ENCODE measurements at regions not wholly inside any gene's neighbourhood (a gene's known extent, or its start where the extent isn't known, plus 50 kb on each side); places are given as distances from the start of the nearest gene placed in this dataset.
"Not testable (repeated sequence)": the region's sequence is repeated elsewhere in the genome, so short reads cannot be mapped to it uniquely, and the experiment has no call there.

GRCh38 chr6:151179321-151179720 lies 60.4 kb upstream of the AKAP12 start:
- Mint-ChIP-seq H3K4me3 (no peak overlapping the region), H3K4me1 (peaks cover 9% of the 10 kb centered on the region; the same call in 1 of the 2 replicates), H3K36me3 (peaks cover 19% of the 10 kb centered on the region), H3K27me3 (ENCODE audit: low read depth) (peaks cover 6% of the 10 kb centered on the region; the same call in 1 of the 2 replicates), H3K27ac (no peak overlapping the region), H3K9me3 (peaks cover 22% of the 10 kb centered on the region)
- POLR2A ChIA-PET = no interaction called here
- DNase-seq (ENCODE audit: low spot score) (no peak), ATAC-seq (no peak)
- no peak for TF ChIP-seq FOXJ3 (CRISPR knock-in tag; IDR thresholded peaks at IDR 0.05; ENCODE audit: borderline replicate concordance)
- TF ChIP-seq ZNF416 (CRISPR knock-in tag; IDR thresholded peaks at IDR 0.05) = no peak
- CTCF ChIA-PET = no interaction called here

- Mint-ChIP-seq H3K27ac (no peak overlapping the region), H3K4me1 (peaks cover 8% of the 10 kb centered on the region; the same call in 1 of the 2 replicates), H3K36me3 (peaks cover 19% of the 10 kb centered on the region), H3K4me3 (no peak overlapping the region), H3K27me3 (ENCODE audit: low read depth) (peaks cover 6% of the 10 kb centered on the region; the same call in 1 of the 2 replicates), H3K9me3 (peaks cover 22% of the 10 kb centered on the region)
- CTCF ChIA-PET = no interaction called here
- no peak for ATAC-seq
- POLR2A ChIA-PET = interaction anchor here (0.6 kb wide), 1 partner anchor 59 kb away, joined by 3 read pairs; the partner anchor contains the start of gene AKAP12
- TF ChIP-seq FOXP4 (CRISPR knock-in tag; IDR thresholded peaks at IDR 0.05) (no peak), SMAD4 (CRISPR knock-in tag; IDR thresholded peaks at IDR 0.05) (no peak), PRRX2 (CRISPR knock-in tag; IDR thresholded peaks at IDR 0.05) (no peak), MXD4 (CRISPR knock-in tag; IDR thresholded peaks at IDR 0.05; ENCODE audit: borderline replicate concordance) (no peak), JUN (CRISPR knock-in tag; IDR thresholded peaks at IDR 0.05) (no peak), FOXJ3 (CRISPR knock-in tag; IDR thresholded peaks at IDR 0.05; ENCODE audit: borderline replicate concordance) (no peak), ETV6 (CRISPR knock-in tag; IDR thresholded peaks at IDR 0.05) (no peak), KAT7 (CRISPR knock-in tag; IDR thresholded peaks at IDR 0.05; ENCODE audit: borderline replicate concordance) (no peak), ZNF232 (CRISPR knock-in tag; IDR thresholded peaks at IDR 0.05) (no peak)
- DNase-seq (ENCODE audit: low spot score) = no peak
Observed at GRCh38 chr6:151180330-151181048, 59.3 kb upstream of the AKAP12 start.

GRCh38 chr6:151181706-151182363 lies 57.9 kb upstream of the AKAP12 start:
- no peak for DNase-seq (ENCODE audit: low spot score)
- no peak for ATAC-seq
- POLR2A ChIA-PET = no interaction called here
- TF ChIP-seq CREM (CRISPR knock-in tag; IDR thresholded peaks at IDR 0.05) (no peak), NR1H2 (CRISPR knock-in tag; IDR thresholded peaks at IDR 0.05) (no peak), EMX1 (CRISPR knock-in tag; IDR thresholded peaks at IDR 0.05) (no peak)
- peaks cover 22% of the 10 kb centered on the region for H3K9me3 Mint-ChIP-seq
- no peak overlapping the region for H3K27ac Mint-ChIP-seq
- CTCF ChIA-PET = no interaction called here
- peaks cover 19% of the 10 kb centered on the region for H3K36me3 Mint-ChIP-seq
- peaks cover 6% of the 10 kb centered on the region; the same call in 1 of the 2 replicates for H3K27me3 Mint-ChIP-seq (ENCODE audit: low read depth)
- H3K4me3 Mint-ChIP-seq = no peak overlapping the region
- peaks cover 8% of the 10 kb centered on the region for H3K4me1 Mint-ChIP-seq

- CTCF ChIA-PET; H3K27ac Mint-ChIP-seq; POLR2A ChIA-PET; H3K4me3 Mint-ChIP-seq; DNase-seq (ENCODE audit: low spot score); H3K27me3 Mint-ChIP-seq (ENCODE audit: low read depth); ATAC-seq: not testable (repeated sequence)
- H3K9me3 Mint-ChIP-seq = peaks cover 22% of the 10 kb centered on the region
- peaks cover 19% of the 10 kb centered on the region for H3K36me3 Mint-ChIP-seq
- H3K4me1 Mint-ChIP-seq = peaks cover 12% of the 10 kb centered on the region
Observed at GRCh38 chr6:151182958-151183357, 56.8 kb upstream of the AKAP12 start.

GRCh38 chr6:151185148-151185547 lies 54.6 kb upstream of the AKAP12 start:
- peaks cover 22% of the 10 kb centered on the region for H3K9me3 Mint-ChIP-seq
- ChIA-PET CTCF (no interaction called here), POLR2A (no interaction called here)
- H3K27ac Mint-ChIP-seq = no peak overlapping the region
- no peak for ATAC-seq
- peaks cover 6% of the 10 kb centered on the region; the same call in 1 of the 2 replicates for H3K27me3 Mint-ChIP-seq (ENCODE audit: low read depth)
- TF ChIP-seq TEAD4 (CRISPR knock-in tag; IDR thresholded peaks at IDR 0.05) (no peak), NR2C2 (CRISPR knock-in tag; IDR thresholded peaks at IDR 0.05) (no peak), EMX1 (CRISPR knock-in tag; IDR thresholded peaks at IDR 0.05) (no peak), USF1 (CRISPR knock-in tag; IDR thresholded peaks at IDR 0.05) (no peak), NFATC4 (CRISPR knock-in tag; IDR thresholded peaks at IDR 0.05) (no peak), ZNF232 (CRISPR knock-in tag; IDR thresholded peaks at IDR 0.05) (no peak), TCF7 (CRISPR knock-in tag; IDR thresholded peaks at IDR 0.05; ENCODE audit: low read depth) (no peak), PRRX2 (CRISPR knock-in tag; IDR thresholded peaks at IDR 0.05) (no peak)
- H3K36me3 Mint-ChIP-seq = peaks cover 19% of the 10 kb centered on the region
- no peak overlapping the region for H3K4me3 Mint-ChIP-seq
- H3K4me1 Mint-ChIP-seq = peaks cover 12% of the 10 kb centered on the region
- no peak for DNase-seq (ENCODE audit: low spot score)

Data from WTC11 (cell line).